OCI-LY7 (cell line): ENCODE measurements at regions not wholly inside any gene's neighbourhood (a gene's known extent, or its start where the extent isn't known, plus 50 kb on each side); places are given as distances from the start of the nearest gene placed in this dataset.

Experiments
- EZH2phosphoT487 ChIP-seq: fragments of 200-600 bp; sonication (generic); IDR thresholded peaks from 2 replicates; pipeline ENCODE4 v1.6.1; 2018; ENCODE audit warnings: low read depth, borderline replicate concordance, mild to moderate bottlenecking, mixed run types, antibody characterized with exemption, low read length, moderate library complexity, mixed read lengths
- TF ChIP-seq, protein P1 (sequence below): fragments of 200-600 bp; sonication (generic); conservative IDR thresholded peaks from 2 replicates; pipeline ENCODE4 v1.5.1; 2014; ENCODE audit warnings: mild to moderate bottlenecking, antibody characterized with exemption, low read length, moderate library complexity, mixed read lengths

DNA sequence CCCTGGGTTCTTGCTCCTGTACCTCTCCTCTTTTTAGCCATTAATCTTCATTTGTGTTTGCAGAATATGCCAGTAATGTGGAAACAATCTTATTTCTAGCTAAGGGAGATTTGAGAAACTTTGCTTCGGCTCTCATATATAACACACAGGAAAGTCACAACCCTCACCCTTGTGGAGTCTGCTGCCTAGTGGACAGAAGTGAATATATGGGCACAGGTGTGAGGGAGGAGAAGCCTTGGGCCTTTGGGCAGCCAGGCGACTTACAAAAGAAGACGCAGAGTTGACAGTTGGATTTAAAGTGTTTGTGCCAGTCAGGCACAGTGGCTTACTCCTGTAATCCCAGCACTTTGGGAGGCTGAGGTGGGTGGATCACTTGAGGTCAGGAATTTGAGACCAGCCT lies 181.8 kb upstream of the TBL1XR1 start:
- TF ChIP-seq, protein P1, sequence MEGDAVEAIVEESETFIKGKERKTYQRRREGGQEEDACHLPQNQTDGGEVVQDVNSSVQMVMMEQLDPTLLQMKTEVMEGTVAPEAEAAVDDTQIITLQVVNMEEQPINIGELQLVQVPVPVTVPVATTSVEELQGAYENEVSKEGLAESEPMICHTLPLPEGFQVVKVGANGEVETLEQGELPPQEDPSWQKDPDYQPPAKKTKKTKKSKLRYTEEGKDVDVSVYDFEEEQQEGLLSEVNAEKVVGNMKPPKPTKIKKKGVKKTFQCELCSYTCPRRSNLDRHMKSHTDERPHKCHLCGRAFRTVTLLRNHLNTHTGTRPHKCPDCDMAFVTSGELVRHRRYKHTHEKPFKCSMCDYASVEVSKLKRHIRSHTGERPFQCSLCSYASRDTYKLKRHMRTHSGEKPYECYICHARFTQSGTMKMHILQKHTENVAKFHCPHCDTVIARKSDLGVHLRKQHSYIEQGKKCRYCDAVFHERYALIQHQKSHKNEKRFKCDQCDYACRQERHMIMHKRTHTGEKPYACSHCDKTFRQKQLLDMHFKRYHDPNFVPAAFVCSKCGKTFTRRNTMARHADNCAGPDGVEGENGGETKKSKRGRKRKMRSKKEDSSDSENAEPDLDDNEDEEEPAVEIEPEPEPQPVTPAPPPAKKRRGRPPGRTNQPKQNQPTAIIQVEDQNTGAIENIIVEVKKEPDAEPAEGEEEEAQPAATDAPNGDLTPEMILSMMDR, result peak; percentile 44; the same call in 1 of the 2 replicates
- TF ChIP-seq EZH2phosphoT487, result no peak
